CD4-positive, alpha-beta T cell (primary cell): ENCODE measurements at regions not wholly inside any gene's neighbourhood (a gene's known extent, or its start where the extent isn't known, plus 50 kb on each side); places are given as distances from the start of the nearest gene placed in this dataset.

Experiments
- ATAC-seq: fragments of 200-7000 bp; cut with Tn5 transposase; one replicate; pipeline ENCODE4 v1.10.0; 2022; ENCODE audit warnings: mild to moderate bottlenecking; ENCODE audit not compliant: poor library complexity
- CTCF ChIA-PET: fragments of 350-600 bp; sonication (Branson Sonifier 250); formaldehyde crosslinking; loops from one replicate; lab custom pipeline; 2021; ENCODE audit warnings: antibody characterized with exemption, inconsistent platforms; lab: Charles Lee
- POLR2A ChIA-PET: fragments of 350-600 bp; sonication (Branson Sonifier 250); formaldehyde crosslinking; loops from one replicate; lab custom pipeline; 2021; ENCODE audit warnings: antibody characterized with exemption, inconsistent platforms; lab: Charles Lee
- DNase-seq, 14 experiments: peaks; one replicate each; pipeline ENCODE4 v3.0.0-alpha.2; 2013 to 2020; ENCODE audit warnings: mixed read lengths in 2 of 14
- H3K27ac ChIP-seq, 2 donors: one replicate each; pipeline versions ENCODE4 v1.5.1 to v1.7.0; 2013; ENCODE audit warnings: low read length in 2 of 2, low read depth in 1 of 2, mild to moderate bottlenecking in 1 of 2
- H3K27me3 ChIP-seq, 2 experiments: 1 replicate in 1 of 2; 2 replicates in 1 of 2; pipeline versions ENCODE4 v1.6.1 to v1.7.0; 2013; ENCODE audit warnings: low read length in 2 of 2, control low read depth in 1 of 2, mild to moderate bottlenecking in 1 of 2, moderate library complexity in 1 of 2; ENCODE audit not compliant: insufficient read depth in 2 of 2, control insufficient read depth in 1 of 2
- H3K36me3 ChIP-seq: one replicate; pipeline ENCODE4 v1.6.1; 2013; ENCODE audit warnings: low read length, control low read depth; ENCODE audit not compliant: insufficient read depth
- H3K4me1 ChIP-seq: one replicate; pipeline ENCODE4 v1.6.1; 2013; ENCODE audit warnings: low read length, control low read depth; ENCODE audit not compliant: insufficient read depth
- H3K4me3 ChIP-seq: one replicate; pipeline ENCODE4 v1.5.1; 2013; ENCODE audit warnings: mild to moderate bottlenecking, low read length, moderate library complexity
- H3K9me3 ChIP-seq, 2 experiments: 1 replicate in 1 of 2; 2 replicates in 1 of 2; pipeline versions ENCODE4 v1.6.1 to v1.7.0; 2013; ENCODE audit warnings: low read length in 2 of 2, mild to moderate bottlenecking in 2 of 2, control low read depth in 1 of 2, moderate library complexity in 1 of 2; ENCODE audit not compliant: control insufficient read depth in 1 of 2, insufficient read depth in 1 of 2
- H3K27ac Mint-ChIP-seq: one replicate; pipeline ENCODE4 v1.8.0; 2020; ENCODE audit warnings: mixed read lengths
- H3K27me3 Mint-ChIP-seq: one replicate; pipeline ENCODE4 v1.8.0; 2021; ENCODE audit warnings: mixed read lengths
- H3K36me3 Mint-ChIP-seq: one replicate; pipeline ENCODE4 v1.8.0; 2021; ENCODE audit warnings: low read depth, mixed read lengths
- H3K4me1 Mint-ChIP-seq: one replicate; pipeline ENCODE4 v1.8.0; 2021; ENCODE audit warnings: low read depth, mixed read lengths
- H3K4me3 Mint-ChIP-seq: one replicate; pipeline ENCODE4 v1.8.0; 2020; ENCODE audit warnings: mild to moderate bottlenecking, mixed read lengths
- H3K9me3 Mint-ChIP-seq: one replicate; pipeline ENCODE4 v1.8.0; 2020; ENCODE audit warnings: mixed read lengths
- intact Hi-C, 2 experiments: fragments of 100-400 bp; cut with DNase I in 1 of 2; cut with micrococcal nuclease in 1 of 2; formaldehyde crosslinking; loops; one replicate each; pipeline versions ENCODE4 v1.15.1 to v1.9.0; 2023 to 2025; cut with DNase I, micrococcal nuclease
- TF ChIP-seq, protein P1 (sequence below): fragments of 200-600 bp; IDR thresholded peaks from one replicate; pipeline ENCODE4 v1.8.0; 2022; ENCODE audit warnings: antibody characterized with exemption, mild to moderate bottlenecking

DNA sequence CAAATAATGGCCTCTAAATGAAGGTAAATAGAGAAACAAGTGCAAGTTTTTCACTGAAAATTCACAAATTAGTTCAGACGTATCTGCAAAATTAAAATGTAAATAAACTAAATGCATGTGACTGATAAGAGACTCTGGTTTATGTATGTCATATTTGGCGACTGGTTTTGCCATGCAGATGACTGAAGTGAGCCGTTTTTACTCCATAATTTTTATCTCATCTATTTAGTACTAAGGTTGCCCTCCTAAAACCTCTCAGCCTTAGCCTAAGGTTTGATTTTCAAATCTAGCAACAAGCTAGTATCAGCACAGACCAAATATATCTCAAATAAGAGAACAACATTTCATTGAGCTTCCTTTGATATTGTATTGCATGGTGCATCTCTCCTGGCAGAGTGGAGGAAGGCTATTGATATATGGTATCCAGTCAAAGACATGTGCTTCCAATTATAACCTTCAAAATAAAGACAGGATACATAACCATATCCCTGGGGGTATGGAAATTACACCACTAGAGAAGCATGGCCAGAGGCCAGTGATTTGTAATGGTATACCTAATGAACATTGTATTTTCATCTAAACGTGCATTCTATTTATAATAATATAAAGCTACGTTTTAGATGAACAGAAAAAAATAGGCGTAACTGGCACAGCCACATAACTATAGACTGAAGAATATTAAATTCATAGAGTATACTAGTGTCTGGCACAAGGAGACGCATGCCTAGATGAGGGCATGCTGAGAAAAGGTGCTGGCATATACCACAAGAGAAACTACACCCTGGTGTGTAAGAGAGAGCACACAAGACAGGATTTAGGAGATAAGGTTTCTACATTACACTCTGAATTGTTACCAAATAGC, 392.6 kb upstream of the INTU start:
- intact Hi-C loops: no loop called here

DNA sequence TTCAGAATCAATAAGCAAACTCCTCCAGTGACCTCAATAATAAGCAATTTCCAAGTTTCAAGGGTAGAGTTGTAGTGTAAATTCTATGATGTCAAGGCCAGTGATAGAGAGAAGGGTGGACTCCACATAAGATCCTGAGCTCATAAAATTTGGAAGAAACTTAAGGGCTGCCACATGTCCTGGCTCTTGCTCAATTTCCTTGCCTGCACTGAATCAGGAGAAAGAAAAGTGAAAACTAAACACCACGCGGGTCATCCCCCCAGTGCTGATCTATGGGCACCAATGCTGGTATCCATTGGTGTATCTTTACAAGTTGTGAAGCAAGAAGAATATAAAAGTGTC, 392.0 kb upstream of the INTU start:
- Histone ChIP-seq H3K4me3 (no peak overlapping the region), H3K4me1 (no peaks in the 10 kb centered on the region), H3K27ac (no peak overlapping the region), H3K36me3 (no peaks in the 10 kb centered on the region), H3K27me3 (no peaks in the 10 kb centered on the region), H3K9me3 (peaks cover 0 to 4% of the 10 kb centered on the region in 2 experiments)
- DNase-seq (no peak), ATAC-seq (no peak)
- intact Hi-C loops: no loop called here
- no peak overlapping the region for H3K27ac Mint-ChIP-seq
- no peaks in the 10 kb centered on the region for H3K27me3 Mint-ChIP-seq
- CTCF ChIA-PET: no interaction called here
- no peak overlapping the region for H3K4me3 Mint-ChIP-seq
- TF ChIP-seq, protein P1, sequence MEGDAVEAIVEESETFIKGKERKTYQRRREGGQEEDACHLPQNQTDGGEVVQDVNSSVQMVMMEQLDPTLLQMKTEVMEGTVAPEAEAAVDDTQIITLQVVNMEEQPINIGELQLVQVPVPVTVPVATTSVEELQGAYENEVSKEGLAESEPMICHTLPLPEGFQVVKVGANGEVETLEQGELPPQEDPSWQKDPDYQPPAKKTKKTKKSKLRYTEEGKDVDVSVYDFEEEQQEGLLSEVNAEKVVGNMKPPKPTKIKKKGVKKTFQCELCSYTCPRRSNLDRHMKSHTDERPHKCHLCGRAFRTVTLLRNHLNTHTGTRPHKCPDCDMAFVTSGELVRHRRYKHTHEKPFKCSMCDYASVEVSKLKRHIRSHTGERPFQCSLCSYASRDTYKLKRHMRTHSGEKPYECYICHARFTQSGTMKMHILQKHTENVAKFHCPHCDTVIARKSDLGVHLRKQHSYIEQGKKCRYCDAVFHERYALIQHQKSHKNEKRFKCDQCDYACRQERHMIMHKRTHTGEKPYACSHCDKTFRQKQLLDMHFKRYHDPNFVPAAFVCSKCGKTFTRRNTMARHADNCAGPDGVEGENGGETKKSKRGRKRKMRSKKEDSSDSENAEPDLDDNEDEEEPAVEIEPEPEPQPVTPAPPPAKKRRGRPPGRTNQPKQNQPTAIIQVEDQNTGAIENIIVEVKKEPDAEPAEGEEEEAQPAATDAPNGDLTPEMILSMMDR: no peak
- H3K9me3 Mint-ChIP-seq: peaks cover 4% of the 10 kb centered on the region
- no peaks in the 10 kb centered on the region for H3K36me3 Mint-ChIP-seq
- POLR2A ChIA-PET: no interaction called here
- no peaks in the 10 kb centered on the region for H3K4me1 Mint-ChIP-seq

More for the DNA sequence above, 392.6 kb upstream of the INTU start:
- Mint-ChIP-seq H3K9me3 (peaks cover 5% of the 10 kb centered on the region), H3K27me3 (no peaks in the 10 kb centered on the region), H3K27ac (no peak overlapping the region), H3K4me1 (no peaks in the 10 kb centered on the region), H3K36me3 (no peaks in the 10 kb centered on the region), H3K4me3 (no peak overlapping the region)
- ATAC-seq: no peak
- Histone ChIP-seq H3K36me3 (no peaks in the 10 kb centered on the region), H3K27ac (no peak overlapping the region), H3K4me1 (no peaks in the 10 kb centered on the region), H3K4me3 (no peak overlapping the region), H3K9me3 (peaks cover 0 to 4% of the 10 kb centered on the region in 2 experiments), H3K27me3 (no peaks in the 10 kb centered on the region)
- DNase-seq: no peak
- TF ChIP-seq, protein P1: no peak
- CTCF ChIA-PET: no interaction called here
- POLR2A ChIA-PET: no interaction called here

GRCh38 chr4:127244515-127244914, 388.2 kb upstream of the INTU start:
- intact Hi-C loops: no loop called here
- DNase-seq: no peak
- no peak for ATAC-seq
- Histone ChIP-seq H3K27ac (no peak overlapping the region), H3K9me3 (peaks cover 0 to 4% of the 10 kb centered on the region in 2 experiments), H3K36me3 (no peaks in the 10 kb centered on the region), H3K4me1 (no peaks in the 10 kb centered on the region), H3K27me3 (no peaks in the 10 kb centered on the region), H3K4me3 (no peak overlapping the region)
- CTCF ChIA-PET: no interaction called here
- POLR2A ChIA-PET: no interaction called here
- peaks cover 6% of the 10 kb centered on the region for H3K9me3 Mint-ChIP-seq
- H3K4me3 Mint-ChIP-seq: no peak overlapping the region
- no peak overlapping the region for H3K27ac Mint-ChIP-seq
- no peaks in the 10 kb centered on the region for H3K27me3 Mint-ChIP-seq
- H3K4me1 Mint-ChIP-seq: no peaks in the 10 kb centered on the region
- TF ChIP-seq, protein P1: no peak
- H3K36me3 Mint-ChIP-seq: no peaks in the 10 kb centered on the region
